Tibial artery (tissue), 4 donors: ENCODE measurements at regions not wholly inside any gene's neighbourhood (a gene's known extent, or its start where the extent isn't known, plus 50 kb on each side); places are given as distances from the start of the nearest gene placed in this dataset.
A peak's percentile ranks its signal among the peaks of the same experiment; 100 is the strongest.
"Not testable (repeated sequence)": the region's sequence is repeated elsewhere in the genome, so short reads cannot be mapped to it uniquely, and the experiment has no call there.

Experiments used
- DNase-seq, 2 donors: peaks; one replicate each; pipeline ENCODE4 v3.0.0-alpha.2; 2019
- H3K27ac ChIP-seq, 2 donors: fragments of 200-600 bp; sonication (generic) in 1 of 2; 1 replicate in 1 of 2; 2 replicates in 1 of 2; pipeline ENCODE4 v1.5.1; 2018 to 2019; ENCODE audit warnings: mild to moderate bottlenecking in 1 of 2
- H3K27me3 ChIP-seq, 2 donors: fragments of 200-600 bp; sonication (generic) in 1 of 2; one replicate each; pipeline versions ENCODE4 v1.5.1 to v1.6.0; 2016 to 2019
- H3K36me3 ChIP-seq, 3 donors: fragments of 200-600 bp; sonication (generic) in 2 of 3; one replicate each; pipeline ENCODE4 v1.5.1; 2016 to 2019; ENCODE audit warnings: mild to moderate bottlenecking in 2 of 3
- H3K4me1 ChIP-seq, 4 donors: fragments of 200-600 bp; sonication (generic) in 2 of 4; 1 replicate in 3 of 4; 2 replicates in 1 of 4; pipeline ENCODE4 v1.5.1; 2016 to 2019
- H3K4me3 ChIP-seq, 2 donors: fragments of 200-600 bp; sonication (generic) in 1 of 2; 1 replicate in 1 of 2; 2 replicates in 1 of 2; pipeline ENCODE4 v1.5.1; 2018 to 2019; ENCODE audit warnings: mild to moderate bottlenecking in 2 of 2
- H3K9me3 ChIP-seq, 3 donors: fragments of 200-600 bp; sonication (generic) in 1 of 3; one replicate each; pipeline ENCODE4 v1.5.1; 2016 to 2019
- intact Hi-C: fragments of 100-400 bp; cut with DNase I; formaldehyde crosslinking; loops from one replicate; pipeline ENCODE4 v1.15.0; 2023; ENCODE audit warnings: low total_unique reads
- TF ChIP-seq, protein P1 (sequence below), 2 experiments: fragments of 200-600 bp in 1 of 2; fragments of 450-650 bp in 1 of 2; IDR thresholded peaks; one replicate each; pipeline ENCODE4 v1.5.1; 2017 to 2019; ENCODE audit warnings: antibody characterized with exemption in 2 of 2, mild to moderate bottlenecking in 1 of 2, moderate library complexity in 1 of 2

DNA sequence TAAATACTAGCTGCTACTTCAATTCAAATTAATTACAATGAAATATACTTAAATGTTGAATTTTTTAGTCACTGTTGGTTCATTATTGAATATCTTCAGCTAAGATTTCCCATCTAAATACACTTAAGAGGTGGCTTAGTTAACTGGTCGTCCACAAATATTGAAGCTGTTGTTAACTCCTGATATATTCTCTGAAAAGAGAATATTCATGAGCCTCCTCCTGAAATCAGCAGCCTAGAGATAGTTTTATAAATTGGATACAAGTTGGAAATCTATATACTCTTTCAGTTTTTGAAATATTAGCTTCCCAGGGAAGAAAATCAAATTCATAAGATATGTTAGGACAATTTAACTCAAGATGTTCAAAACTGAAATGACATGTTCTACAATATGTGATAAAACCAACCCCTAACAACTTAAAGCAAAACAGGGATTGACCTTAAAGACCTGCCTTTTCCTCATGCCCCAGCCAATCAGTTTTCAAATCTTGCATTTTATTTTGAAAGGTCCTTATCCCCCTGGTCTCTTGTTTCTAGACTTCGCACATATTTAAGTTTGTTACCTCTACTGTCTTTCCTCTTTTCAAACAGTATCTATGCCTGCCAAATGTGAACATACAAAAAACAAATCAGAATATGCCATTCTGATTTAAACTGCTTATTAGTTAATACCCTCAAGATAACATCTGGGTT lies 2784.9 kb downstream of the RPIA start:
- intact Hi-C loops, H3K9me3 ChIP-seq, H3K4me3 ChIP-seq, DNase-seq, H3K27ac ChIP-seq, H3K36me3 ChIP-seq: not testable (repeated sequence)
- Histone ChIP-seq H3K4me1 (peaks cover 0 to 26% (median 19%) of the 10 kb centered on the region in 4 donors), H3K27me3 (peaks cover 8 to 29% of the 10 kb centered on the region in 2 donors)

DNA sequence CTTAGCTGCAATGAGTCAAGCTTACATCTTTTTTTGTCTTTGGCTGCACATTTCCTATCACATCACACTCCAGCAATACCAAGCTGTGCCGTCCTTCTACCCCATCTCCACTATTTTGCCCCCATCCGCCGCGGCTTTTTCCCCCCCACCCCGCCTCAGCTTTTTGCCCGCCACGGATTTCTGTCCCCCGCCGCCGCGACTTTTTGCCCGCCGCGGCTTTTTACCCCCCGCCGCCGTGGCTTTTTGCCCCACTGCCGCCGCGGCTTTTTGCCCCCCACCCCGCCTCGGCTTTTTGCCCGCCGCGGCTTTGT lies 2785.4 kb downstream of the RPIA start:
- H3K36me3 ChIP-seq, H3K9me3 ChIP-seq, H3K27ac ChIP-seq, DNase-seq, H3K4me3 ChIP-seq, intact Hi-C loops: not testable (repeated sequence)
- Histone ChIP-seq H3K4me1 (peaks cover 0 to 26% (median 19%) of the 10 kb centered on the region in 4 donors), H3K27me3 (peaks cover 8 to 32% of the 10 kb centered on the region in 2 donors)

- DNase-seq, H3K27ac ChIP-seq, intact Hi-C loops, H3K36me3 ChIP-seq, H3K9me3 ChIP-seq: not testable (repeated sequence)
- Histone ChIP-seq H3K4me3 (peak overlapping the region; percentile 29 to 43), H3K4me1 (peaks cover 0 to 26% (median 19%) of the 10 kb centered on the region in 4 donors), H3K27me3 (peaks cover 8 to 32% of the 10 kb centered on the region in 2 donors)
Observed at GRCh38 chr2:91477291-91477690, 2785.8 kb downstream of the RPIA start.

DNA sequence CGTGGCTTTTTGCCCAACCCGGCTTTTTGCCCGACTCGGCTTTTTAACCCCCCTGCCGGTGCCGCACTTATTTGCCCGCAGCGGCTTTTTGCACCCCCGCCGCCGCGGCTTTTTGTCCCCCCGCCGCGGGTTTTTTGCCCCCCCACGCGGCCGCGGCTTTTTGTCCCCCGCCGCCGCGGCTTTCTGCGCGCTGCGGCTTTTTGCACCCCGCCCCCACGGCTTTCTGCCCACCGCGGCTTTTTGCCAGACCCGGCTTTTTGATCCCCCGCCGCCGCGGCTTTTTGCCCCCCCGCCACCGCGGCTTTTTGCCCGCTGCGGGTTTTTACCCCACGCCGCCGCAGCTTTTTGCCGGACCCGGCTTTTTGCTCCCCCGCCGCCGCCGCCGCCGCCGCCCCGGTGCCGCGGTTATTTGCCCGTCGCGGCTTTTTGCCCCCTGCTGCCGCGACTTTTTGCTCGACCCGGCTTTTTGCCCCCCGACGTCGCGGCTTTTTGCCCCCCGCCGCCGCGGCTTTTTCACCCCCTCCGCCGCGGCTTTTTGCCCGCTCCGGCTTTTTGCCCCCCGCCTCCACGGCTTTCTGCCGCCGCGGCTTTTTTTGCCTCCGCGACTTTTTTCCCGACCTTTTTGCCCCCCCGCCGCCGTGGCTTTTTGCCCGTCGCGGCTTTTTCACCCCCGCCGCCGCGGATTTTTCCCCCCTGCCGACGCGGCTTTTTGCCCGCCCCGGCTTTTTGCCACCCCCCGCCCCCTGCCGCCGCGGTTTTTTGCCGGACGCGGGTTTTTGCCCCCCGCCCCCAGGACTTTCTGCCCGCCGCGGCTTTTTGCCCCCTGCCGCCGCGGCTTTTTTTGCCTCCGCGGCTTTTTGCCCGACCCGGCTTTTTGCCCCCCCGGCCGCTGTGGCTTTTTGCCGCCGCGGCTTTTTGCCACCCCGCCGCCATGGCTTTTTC lies 2786.5 kb downstream of the RPIA start:
- no peaks in the 10 kb centered on the region for H3K9me3 ChIP-seq
- TF ChIP-seq, protein P1, sequence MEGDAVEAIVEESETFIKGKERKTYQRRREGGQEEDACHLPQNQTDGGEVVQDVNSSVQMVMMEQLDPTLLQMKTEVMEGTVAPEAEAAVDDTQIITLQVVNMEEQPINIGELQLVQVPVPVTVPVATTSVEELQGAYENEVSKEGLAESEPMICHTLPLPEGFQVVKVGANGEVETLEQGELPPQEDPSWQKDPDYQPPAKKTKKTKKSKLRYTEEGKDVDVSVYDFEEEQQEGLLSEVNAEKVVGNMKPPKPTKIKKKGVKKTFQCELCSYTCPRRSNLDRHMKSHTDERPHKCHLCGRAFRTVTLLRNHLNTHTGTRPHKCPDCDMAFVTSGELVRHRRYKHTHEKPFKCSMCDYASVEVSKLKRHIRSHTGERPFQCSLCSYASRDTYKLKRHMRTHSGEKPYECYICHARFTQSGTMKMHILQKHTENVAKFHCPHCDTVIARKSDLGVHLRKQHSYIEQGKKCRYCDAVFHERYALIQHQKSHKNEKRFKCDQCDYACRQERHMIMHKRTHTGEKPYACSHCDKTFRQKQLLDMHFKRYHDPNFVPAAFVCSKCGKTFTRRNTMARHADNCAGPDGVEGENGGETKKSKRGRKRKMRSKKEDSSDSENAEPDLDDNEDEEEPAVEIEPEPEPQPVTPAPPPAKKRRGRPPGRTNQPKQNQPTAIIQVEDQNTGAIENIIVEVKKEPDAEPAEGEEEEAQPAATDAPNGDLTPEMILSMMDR (IDR thresholded peaks at IDR 0.05) = no peak
- no peak overlapping the region for H3K27ac ChIP-seq
- H3K4me1 ChIP-seq = peaks cover 0 to 26% (median 19%) of the 10 kb centered on the region in 4 donors
- H3K4me3 ChIP-seq = peak overlapping the region; percentile 29 to 43
- peaks cover 8 to 32% of the 10 kb centered on the region in 2 donors for H3K27me3 ChIP-seq
- no peaks in the 10 kb centered on the region for H3K36me3 ChIP-seq
- peak in 1 of 2 donors; percentile 67 for DNase-seq
- intact Hi-C loops = no loop called here

- H3K9me3 ChIP-seq, DNase-seq, intact Hi-C loops, H3K27ac ChIP-seq, H3K36me3 ChIP-seq: not testable (repeated sequence)
- peaks cover 8 to 32% of the 10 kb centered on the region in 2 donors for H3K27me3 ChIP-seq
- peak overlapping the region; percentile 29 to 43 for H3K4me3 ChIP-seq
- H3K4me1 ChIP-seq = peaks cover 0 to 26% (median 19%) of the 10 kb centered on the region in 4 donors
Observed at GRCh38 chr2:91478851-91479718, 2787.6 kb downstream of the RPIA start.

DNA sequence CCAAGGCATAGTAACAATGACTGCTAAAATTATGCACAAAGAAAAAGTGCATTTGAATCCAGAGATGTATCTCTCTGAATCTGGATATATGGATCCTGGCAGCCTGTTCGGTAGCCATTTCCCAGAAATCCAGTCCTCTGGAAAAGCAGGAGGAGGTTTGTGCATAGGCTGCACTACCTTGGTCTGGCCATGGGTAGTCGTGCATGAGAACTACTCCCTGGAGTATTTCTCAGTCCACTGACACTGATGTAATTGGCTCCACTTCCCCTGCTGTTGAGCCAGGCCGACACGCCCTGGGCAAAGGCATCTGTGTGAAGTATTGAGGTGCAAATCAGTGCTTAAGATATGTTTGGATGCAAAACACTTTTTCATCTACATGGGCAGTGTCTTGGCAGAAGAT lies 2793.8 kb downstream of the RPIA start:
- H3K4me1 ChIP-seq, H3K27ac ChIP-seq, intact Hi-C loops, DNase-seq, H3K9me3 ChIP-seq, H3K36me3 ChIP-seq, H3K27me3 ChIP-seq, H3K4me3 ChIP-seq: not testable (repeated sequence)

- H3K4me3 ChIP-seq, DNase-seq, H3K27ac ChIP-seq, intact Hi-C loops, H3K27me3 ChIP-seq, H3K36me3 ChIP-seq, H3K4me1 ChIP-seq, H3K9me3 ChIP-seq: not testable (repeated sequence)
Observed at GRCh38 chr2:91497129-91498064, 2805.9 kb downstream of the RPIA start.

- H3K36me3 ChIP-seq, H3K4me3 ChIP-seq, DNase-seq, H3K27ac ChIP-seq, H3K4me1 ChIP-seq, H3K27me3 ChIP-seq, intact Hi-C loops, H3K9me3 ChIP-seq: not testable (repeated sequence)
Observed at GRCh38 chr2:91498065-91498449, 2806.6 kb downstream of the RPIA start.

DNA sequence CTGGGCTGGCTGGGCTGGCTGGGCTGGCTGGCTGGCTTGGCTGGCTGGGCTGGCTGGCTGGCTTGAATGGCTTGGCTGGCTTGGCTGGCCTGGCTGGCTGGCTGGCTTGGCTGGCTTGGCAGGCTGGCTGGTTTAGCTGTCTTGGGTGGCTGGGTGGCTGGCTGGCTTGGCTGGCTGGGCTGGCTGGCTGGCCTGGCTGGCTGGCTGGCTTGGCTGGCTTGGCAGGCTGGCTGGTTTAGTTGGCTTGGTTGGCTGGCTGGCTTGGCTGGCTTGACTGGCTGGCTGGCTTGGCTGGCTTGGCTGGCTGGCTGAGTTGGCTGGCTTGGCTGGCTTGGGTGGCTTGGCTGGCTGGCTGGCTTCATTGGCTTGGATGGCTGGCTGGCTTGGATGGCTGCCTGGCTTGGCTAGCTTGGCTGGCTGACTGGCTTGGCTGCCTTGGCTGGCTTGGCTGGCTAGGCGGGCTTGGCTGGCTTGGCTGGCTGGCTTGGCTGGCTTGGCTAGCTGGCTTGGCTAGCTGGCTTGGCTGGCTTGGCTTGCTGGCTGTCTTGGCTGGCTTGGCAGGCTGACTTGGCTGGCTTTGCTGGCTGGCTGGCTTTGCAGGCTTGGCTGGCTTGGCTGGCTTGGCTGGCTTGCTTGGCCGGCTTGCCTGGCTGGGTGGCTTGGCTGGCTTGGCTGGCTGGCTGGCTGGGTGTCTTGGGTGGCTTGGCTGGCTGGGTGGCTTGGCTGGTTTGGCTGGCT lies 2807.2 kb downstream of the RPIA start:
- H3K27me3 ChIP-seq, H3K36me3 ChIP-seq, H3K4me1 ChIP-seq, H3K4me3 ChIP-seq, intact Hi-C loops, H3K27ac ChIP-seq, H3K9me3 ChIP-seq: not testable (repeated sequence)
- DNase-seq = peak in 1 of 2 donors; percentile 75

- intact Hi-C loops, H3K36me3 ChIP-seq, H3K27ac ChIP-seq, H3K4me3 ChIP-seq, H3K27me3 ChIP-seq, H3K4me1 ChIP-seq, H3K9me3 ChIP-seq: not testable (repeated sequence)
- DNase-seq = peak in 1 of 2 donors; percentile 66
Observed at GRCh38 chr2:91499431-91500050, 2808.1 kb downstream of the RPIA start.
